ENCODE measurements at regions not wholly inside any gene's neighbourhood (a gene's known extent, or its start where the extent isn't known, plus 50 kb on each side); places are given as distances from the start of the nearest gene placed in this dataset.
"Not testable (repeated sequence)": the region's sequence is repeated elsewhere in the genome, so short reads cannot be mapped to it uniquely, and the experiment has no call there.

- Histone ChIP-seq H3K4me3 (no peak overlapping the region), H3K9me3 (no peaks in the 10 kb centered on the region), H3K36me3 (no peaks in the 10 kb centered on the region), H3K27me3 (no peaks in the 10 kb centered on the region), H3K27ac (no peak overlapping the region), H3K4me1 (no peaks in the 10 kb centered on the region)
- no peak for DNase-seq
- 46 to 76% methylated on average over 8 of the region's 8 CpGs for WGBS, 2 donors
- intact Hi-C loops (cut with DNase I): no loop called here
- no peak for TF ChIP-seq POLR2AphosphoS5 (IDR thresholded peaks at IDR 0.05)
Observed at GRCh38 chr12:91637789-91638624, 455.4 kb upstream of the DCN start.

GRCh38 chr12:91636721-91637120, 454.1 kb upstream of the DCN start:
- no peaks in the 10 kb centered on the region for H3K36me3 ChIP-seq
- no peak overlapping the region for H3K27ac ChIP-seq
- TF ChIP-seq EP300 (IDR thresholded peaks at IDR 0.05): no peak
- TF ChIP-seq POLR2AphosphoS5 (IDR thresholded peaks at IDR 0.05): no peak
- TF ChIP-seq POLR2A (IDR thresholded peaks at IDR 0.05): no peak
- no peak for TF ChIP-seq CTCF (IDR thresholded peaks at IDR 0.05)
- no peak overlapping the region for H3K4me3 ChIP-seq
- no peaks in the 10 kb centered on the region for H3K4me1 ChIP-seq
- DNase-seq: no peak
- 86 to 92% methylated on average over 4 of the region's 4 CpGs for WGBS, 2 donors
- H3K27me3 ChIP-seq: no peaks in the 10 kb centered on the region
- intact Hi-C loops (cut with DNase I): no loop called here
- no peaks in the 10 kb centered on the region for H3K9me3 ChIP-seq

- intact Hi-C loops (cut with DNase I): not testable (repeated sequence)
Observed at GRCh38 chr12:91634386-91634713, 451.7 kb upstream of the DCN start.

GRCh38 chr12:91633734-91634357, 451.2 kb upstream of the DCN start:
- no peaks in the 10 kb centered on the region for H3K9me3 ChIP-seq
- WGBS, 2 donors: 98% methylated on average over 47 of the region's 47 CpGs
- DNase-seq: no peak

More at GRCh38 chr12:91634386-91634713, 451.7 kb upstream of the DCN start:
- DNase-seq, H3K4me3 ChIP-seq, H3K36me3 ChIP-seq, H3K27me3 ChIP-seq, H3K9me3 ChIP-seq, H3K27ac ChIP-seq, H3K4me1 ChIP-seq: not testable (repeated sequence)
- WGBS, 2 donors: 85 to 89% methylated on average over 3 of the region's 3 CpGs

GRCh38 chr12:91633206-91633605, 450.6 kb upstream of the DCN start:
- Histone ChIP-seq H3K9me3 (no peaks in the 10 kb centered on the region), H3K4me3 (no peak overlapping the region), H3K4me1 (no peaks in the 10 kb centered on the region), H3K36me3 (no peaks in the 10 kb centered on the region), H3K27ac (no peak overlapping the region), H3K27me3 (no peaks in the 10 kb centered on the region)
- no peak for DNase-seq
- intact Hi-C loops (cut with DNase I): no loop called here
- 92 to 97% methylated on average over 3 of the region's 3 CpGs for WGBS, 2 donors
- TF ChIP-seq CTCF (IDR thresholded peaks at IDR 0.05) (no peak), EP300 (IDR thresholded peaks at IDR 0.05) (no peak), POLR2A (IDR thresholded peaks at IDR 0.05) (no peak), POLR2AphosphoS5 (IDR thresholded peaks at IDR 0.05) (no peak)

More at GRCh38 chr12:91633734-91634357, 451.2 kb upstream of the DCN start:
- no peak overlapping the region for H3K27ac ChIP-seq
- H3K4me1 ChIP-seq: no peaks in the 10 kb centered on the region
- H3K27me3 ChIP-seq: no peaks in the 10 kb centered on the region
- no peak for TF ChIP-seq EP300 (IDR thresholded peaks at IDR 0.05)
- TF ChIP-seq POLR2AphosphoS5 (IDR thresholded peaks at IDR 0.05): no peak
- TF ChIP-seq CTCF (IDR thresholded peaks at IDR 0.05): no peak
- no peak for TF ChIP-seq POLR2A (IDR thresholded peaks at IDR 0.05)
- no peak overlapping the region for H3K4me3 ChIP-seq
- no peaks in the 10 kb centered on the region for H3K36me3 ChIP-seq
- intact Hi-C loops (cut with DNase I): no loop called here

Data from sigmoid colon (tissue), 6 donors.